HEK293T (cell line): ENCODE measurements at regions not wholly inside any gene's neighbourhood (a gene's known extent, or its start where the extent isn't known, plus 50 kb on each side); places are given as distances from the start of the nearest gene placed in this dataset.

Experiments
- BHLHE40 ChIP-seq: fragments of 450-650 bp; IDR thresholded peaks from 2 replicates; pipeline ENCODE4 v1.6.1; 2016; ENCODE audit warnings: mild to moderate bottlenecking, moderate library complexity, borderline replicate concordance
- CTBP1 ChIP-seq: fragments of 450-650 bp; IDR thresholded peaks from 2 replicates; pipeline ENCODE4 v1.6.1; 2016; ENCODE audit warnings: borderline replicate concordance
- ELF4 ChIP-seq: fragments of 450-650 bp; IDR thresholded peaks from 2 replicates; pipeline ENCODE4 v1.6.1; 2017; ENCODE audit warnings: antibody characterized with exemption
- FOXA1 ChIP-seq: fragments of 450-650 bp; IDR thresholded peaks from 2 replicates; pipeline ENCODE4 v1.6.1; 2016; ENCODE audit warnings: mild to moderate bottlenecking
- FOXK2 ChIP-seq: fragments of 450-650 bp; IDR thresholded peaks from 2 replicates; pipeline ENCODE4 v1.6.1; 2016; ENCODE audit warnings: mild to moderate bottlenecking
- FOXM1 ChIP-seq: fragments of 450-650 bp; IDR thresholded peaks from 2 replicates; pipeline ENCODE4 v1.6.1; 2017; ENCODE audit warnings: mild to moderate bottlenecking, borderline replicate concordance
- HDGF ChIP-seq: fragments of 450-650 bp; IDR thresholded peaks from 2 replicates; pipeline ENCODE4 v1.6.1; 2017; ENCODE audit warnings: antibody characterized with exemption, borderline replicate concordance
- LEF1 ChIP-seq: fragments of 450-650 bp; IDR thresholded peaks from 2 replicates; pipeline ENCODE4 v1.6.1; 2017; ENCODE audit warnings: mild to moderate bottlenecking, borderline replicate concordance
- NFRKB ChIP-seq: fragments of 450-650 bp; IDR thresholded peaks from 2 replicates; pipeline ENCODE4 v1.6.1; 2016; ENCODE audit warnings: mild to moderate bottlenecking, moderate library complexity
- SP1 ChIP-seq: fragments of 450-650 bp; IDR thresholded peaks from 2 replicates; pipeline ENCODE4 v1.6.1; 2017
- SUZ12 ChIP-seq: fragments of 450-650 bp; IDR thresholded peaks from 2 replicates; pipeline ENCODE4 v1.6.1; 2016; ENCODE audit warnings: mild to moderate bottlenecking
- TARDBP ChIP-seq: fragments of 450-650 bp; IDR thresholded peaks from 2 replicates; pipeline ENCODE4 v1.6.1; 2016
- ZNF384 ChIP-seq: fragments of 450-650 bp; IDR thresholded peaks from 2 replicates; pipeline ENCODE4 v1.6.1; 2016

DNA sequence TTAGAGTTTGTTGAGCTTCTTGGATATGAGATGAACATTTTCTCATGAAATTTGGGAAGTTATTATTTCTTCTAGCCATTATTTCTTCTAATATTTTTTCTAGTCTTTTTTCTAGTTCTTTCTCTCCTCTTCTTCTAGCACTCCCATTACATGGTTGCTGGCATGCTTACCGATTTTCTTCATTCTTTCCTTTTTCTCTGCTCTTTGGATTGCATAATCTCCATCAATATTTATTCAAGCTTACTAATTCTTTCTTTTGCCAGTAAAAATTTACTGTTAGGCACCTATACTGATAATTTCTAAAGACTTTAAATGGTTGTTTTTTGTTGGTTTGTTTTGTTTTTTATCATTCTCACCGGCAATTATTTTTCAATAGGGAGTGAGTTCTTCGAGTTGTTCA, 114.8 kb upstream of the RASEF start:
- TF ChIP-seq FOXK2 (no peak), SUZ12 (no peak), BHLHE40 (no peak), ELF4 (no peak), HDGF (no peak), FOXM1 (no peak), FOXA1 (no peak), LEF1 (no peak), SP1 (no peak), TARDBP (no peak), ZNF384 (no peak), NFRKB (no peak), CTBP1 (no peak)
